ENCODE measurements at regions not wholly inside any gene's neighbourhood (a gene's known extent, or its start where the extent isn't known, plus 50 kb on each side); places are given as distances from the start of the nearest gene placed in this dataset.

DNA sequence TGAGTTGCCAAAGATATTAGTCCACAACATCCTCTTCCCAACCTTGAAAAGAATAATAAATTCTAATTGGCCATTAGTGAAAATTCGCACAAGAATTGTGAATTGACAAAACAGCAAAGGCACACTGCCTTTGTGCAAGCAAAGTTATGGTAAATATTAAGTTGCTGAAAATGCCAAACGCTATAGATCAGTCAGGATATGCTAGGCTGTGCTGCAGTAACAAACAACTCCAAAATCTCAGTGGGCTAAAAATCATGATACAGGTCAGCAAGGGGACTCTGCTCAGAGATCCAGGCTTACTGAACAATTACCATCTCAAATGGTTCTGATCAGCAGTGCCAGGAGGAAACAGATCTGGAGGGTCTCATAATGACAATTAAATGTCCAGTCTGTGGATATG, 238.0 kb upstream of the IGF1R start:
- Mint-ChIP-seq H3K27me3 (peaks cover 34% of the 10 kb centered on the region), H3K4me1 (ENCODE audit: unreplicated experiment) (no peaks in the 10 kb centered on the region), H3K9me3 (peaks cover 5% of the 10 kb centered on the region), H3K27ac (no peak overlapping the region), H3K36me3 (no peaks in the 10 kb centered on the region), H3K4me3 (no peak overlapping the region)
- DNase-seq (ENCODE audit: extremely low spot score, unreplicated experiment), result no peak
- TF ChIP-seq, protein P1, sequence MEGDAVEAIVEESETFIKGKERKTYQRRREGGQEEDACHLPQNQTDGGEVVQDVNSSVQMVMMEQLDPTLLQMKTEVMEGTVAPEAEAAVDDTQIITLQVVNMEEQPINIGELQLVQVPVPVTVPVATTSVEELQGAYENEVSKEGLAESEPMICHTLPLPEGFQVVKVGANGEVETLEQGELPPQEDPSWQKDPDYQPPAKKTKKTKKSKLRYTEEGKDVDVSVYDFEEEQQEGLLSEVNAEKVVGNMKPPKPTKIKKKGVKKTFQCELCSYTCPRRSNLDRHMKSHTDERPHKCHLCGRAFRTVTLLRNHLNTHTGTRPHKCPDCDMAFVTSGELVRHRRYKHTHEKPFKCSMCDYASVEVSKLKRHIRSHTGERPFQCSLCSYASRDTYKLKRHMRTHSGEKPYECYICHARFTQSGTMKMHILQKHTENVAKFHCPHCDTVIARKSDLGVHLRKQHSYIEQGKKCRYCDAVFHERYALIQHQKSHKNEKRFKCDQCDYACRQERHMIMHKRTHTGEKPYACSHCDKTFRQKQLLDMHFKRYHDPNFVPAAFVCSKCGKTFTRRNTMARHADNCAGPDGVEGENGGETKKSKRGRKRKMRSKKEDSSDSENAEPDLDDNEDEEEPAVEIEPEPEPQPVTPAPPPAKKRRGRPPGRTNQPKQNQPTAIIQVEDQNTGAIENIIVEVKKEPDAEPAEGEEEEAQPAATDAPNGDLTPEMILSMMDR (conservative IDR thresholded peaks at IDR 0.05), result no peak

GRCh38 chr15:98412852-98413251, 235.5 kb upstream of the IGF1R start:
- Mint-ChIP-seq H3K4me3 (no peak overlapping the region), H3K36me3 (no peaks in the 10 kb centered on the region), H3K9me3 (peaks cover 5% of the 10 kb centered on the region), H3K27me3 (peaks cover 38% of the 10 kb centered on the region), H3K4me1 (ENCODE audit: unreplicated experiment) (no peaks in the 10 kb centered on the region), H3K27ac (no peak overlapping the region)
- DNase-seq (ENCODE audit: extremely low spot score, unreplicated experiment), result no peak
- TF ChIP-seq, protein P1 (conservative IDR thresholded peaks at IDR 0.05), result no peak

GRCh38 chr15:98413933-98414546, 234.3 kb upstream of the IGF1R start:
- no peaks in the 10 kb centered on the region for H3K36me3 Mint-ChIP-seq
- H3K27ac Mint-ChIP-seq, result no peak overlapping the region
- peaks cover 44% of the 10 kb centered on the region for H3K27me3 Mint-ChIP-seq
- TF ChIP-seq, protein P1 (conservative IDR thresholded peaks at IDR 0.05), result no peak
- peaks cover 5% of the 10 kb centered on the region for H3K9me3 Mint-ChIP-seq
- DNase-seq (ENCODE audit: extremely low spot score, unreplicated experiment), result no peak
- H3K4me1 Mint-ChIP-seq (ENCODE audit: unreplicated experiment), result no peaks in the 10 kb centered on the region
- H3K4me3 Mint-ChIP-seq, result no peak overlapping the region

GRCh38 chr15:98416222-98416855, 232.0 kb upstream of the IGF1R start:
- DNase-seq (ENCODE audit: extremely low spot score, unreplicated experiment), result no peak
- Mint-ChIP-seq H3K4me1 (ENCODE audit: unreplicated experiment) (peaks cover 7% of the 10 kb centered on the region), H3K4me3 (no peak overlapping the region), H3K36me3 (no peaks in the 10 kb centered on the region), H3K27ac (no peak overlapping the region), H3K9me3 (peaks cover 5% of the 10 kb centered on the region), H3K27me3 (peaks cover 47% of the 10 kb centered on the region)
- TF ChIP-seq, protein P1 (conservative IDR thresholded peaks at IDR 0.05), result no peak

DNA sequence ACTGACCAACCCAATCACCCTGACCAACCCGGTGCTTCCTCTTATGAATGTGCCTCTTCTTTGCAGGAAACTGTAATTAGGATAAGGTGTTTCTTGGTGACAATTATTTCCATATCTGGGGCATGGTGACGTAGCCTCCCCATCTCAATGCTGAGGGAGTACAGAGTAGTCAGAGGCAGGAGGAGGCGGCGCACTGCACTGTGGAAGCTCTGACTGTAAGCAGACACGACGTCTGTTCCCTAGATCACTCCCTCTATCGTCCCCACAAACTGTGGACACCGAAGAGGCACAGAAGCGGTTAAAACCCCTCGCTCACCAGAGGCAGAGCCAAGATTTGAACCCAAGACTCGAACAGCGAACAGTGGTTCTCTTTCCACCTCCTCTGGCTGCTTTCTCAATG, 231.0 kb upstream of the IGF1R start:
- H3K36me3 Mint-ChIP-seq, result no peaks in the 10 kb centered on the region
- TF ChIP-seq, protein P1 (conservative IDR thresholded peaks at IDR 0.05), result no peak
- peaks cover 5% of the 10 kb centered on the region for H3K9me3 Mint-ChIP-seq
- H3K4me1 Mint-ChIP-seq (ENCODE audit: unreplicated experiment), result peaks cover 7% of the 10 kb centered on the region
- H3K27ac Mint-ChIP-seq, result no peak overlapping the region
- H3K27me3 Mint-ChIP-seq, result peaks cover 50% of the 10 kb centered on the region
- DNase-seq (ENCODE audit: extremely low spot score, unreplicated experiment), result no peak
- H3K4me3 Mint-ChIP-seq, result no peak overlapping the region
